ENCODE measurements at regions not wholly inside any gene's neighbourhood (a gene's known extent, or its start where the extent isn't known, plus 50 kb on each side); places are given as distances from the start of the nearest gene placed in this dataset.

DNA sequence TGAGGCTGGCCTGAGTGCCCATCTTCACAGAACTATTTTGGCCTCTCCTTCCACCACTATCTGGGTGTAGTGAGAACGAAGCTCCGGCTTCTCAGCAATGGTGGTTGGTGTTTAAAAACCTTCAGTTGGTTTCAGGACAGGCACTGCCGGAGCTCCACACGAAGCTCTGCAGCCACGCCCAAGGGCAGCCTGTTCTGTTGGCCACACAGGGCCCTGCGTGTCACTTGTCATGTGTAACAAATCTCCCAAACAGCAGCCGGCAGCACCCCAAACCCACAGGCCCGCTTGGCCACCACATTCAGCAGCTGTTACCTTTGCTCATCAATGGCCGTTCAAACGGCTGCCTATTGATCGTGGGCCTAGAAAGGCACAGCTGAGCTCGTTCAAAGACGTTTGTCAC, 97.5 kb downstream of the ERMARD start:
- Histone ChIP-seq H3K27me3 (ENCODE audit: control insufficient read depth, insufficient read depth, low read length) (no peaks in the 10 kb centered on the region; the same call in 1 of the 2 replicates), H3K9me3 (ENCODE audit: control insufficient read depth, insufficient read depth, low read depth, low read length) (0 out of 2 replicates have a peak, but pooled peaks cover 3% of the 10 kb centered on the region)

DNA sequence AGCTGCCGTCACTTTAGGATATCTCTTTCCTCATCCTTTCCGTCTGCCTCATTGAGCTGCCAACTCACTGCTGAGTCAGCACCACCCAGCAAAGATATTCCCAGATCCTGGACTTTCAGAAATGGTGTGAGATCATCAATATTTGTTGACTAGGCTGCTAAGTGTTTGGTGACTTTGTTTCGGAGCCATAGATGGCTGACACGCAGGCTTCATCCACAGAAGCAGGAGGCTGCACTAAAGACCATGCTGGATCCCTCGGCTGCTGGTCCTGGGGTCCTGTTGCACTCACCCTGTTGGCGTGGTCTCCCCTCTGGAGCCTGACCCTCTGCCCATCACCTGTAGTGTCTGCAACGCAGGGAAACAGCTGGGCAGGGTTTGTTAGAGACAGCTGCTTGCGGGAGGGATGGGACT, 96.5 kb downstream of the ERMARD start:
- Histone ChIP-seq H3K9ac (ENCODE audit: low read length) (no peak overlapping the region), H3K4me1 (ENCODE audit: control insufficient read depth, insufficient read depth, low read length) (peaks cover 11% of the 10 kb centered on the region), H3K27ac (ENCODE audit: low read depth, low read length) (no peak overlapping the region), H3K36me3 (ENCODE audit: control insufficient read depth, insufficient read depth, low read length) (no peaks in the 10 kb centered on the region), H3K27me3 (ENCODE audit: control insufficient read depth, insufficient read depth, low read length) (no peaks in the 10 kb centered on the region; the same call in 1 of the 2 replicates), H3K9me3 (ENCODE audit: control insufficient read depth, insufficient read depth, low read depth, low read length) (0 out of 2 replicates have a peak, but pooled peaks cover 2% of the 10 kb centered on the region), H3K4me3 (ENCODE audit: low read depth, low read length) (no peak overlapping the region)

More for the DNA sequence above, 97.5 kb downstream of the ERMARD start:
- H3K4me3 ChIP-seq (ENCODE audit: low read depth, low read length): no peak overlapping the region
- H3K9ac ChIP-seq (ENCODE audit: low read length): no peak overlapping the region
- H3K4me1 ChIP-seq (ENCODE audit: control insufficient read depth, insufficient read depth, low read length): peaks cover 11% of the 10 kb centered on the region
- no peaks in the 10 kb centered on the region for H3K36me3 ChIP-seq (ENCODE audit: control insufficient read depth, insufficient read depth, low read length)
- H3K27ac ChIP-seq (ENCODE audit: low read depth, low read length): no peak overlapping the region

DNA sequence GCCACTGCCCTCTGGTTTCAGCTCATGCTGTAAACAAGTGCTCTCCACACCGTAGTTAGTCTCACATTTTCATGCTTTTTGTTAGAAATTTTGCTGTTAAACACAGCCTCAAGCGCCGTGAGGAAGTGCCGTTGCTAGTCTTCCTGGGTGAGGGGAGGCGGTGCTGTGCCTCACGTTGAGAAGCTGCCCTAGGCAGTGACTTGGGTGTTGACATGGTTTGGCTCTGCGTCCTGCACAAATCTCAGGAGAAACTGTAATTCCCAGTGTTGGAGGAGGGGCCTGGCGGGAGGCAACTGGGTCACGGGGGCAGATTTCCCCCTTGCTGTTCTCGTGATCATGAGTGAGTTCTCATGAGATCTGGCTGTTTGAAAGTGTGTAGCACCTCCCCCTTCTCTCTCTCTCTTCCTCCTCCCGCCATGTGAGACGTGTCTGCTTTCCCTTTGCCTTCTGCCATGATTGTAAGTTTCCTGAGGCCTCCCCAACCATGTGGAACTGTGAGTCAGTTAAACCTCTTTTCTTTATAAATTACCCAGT, 95.8 kb downstream of the ERMARD start:
- Histone ChIP-seq H3K36me3 (ENCODE audit: control insufficient read depth, insufficient read depth, low read length) (no peaks in the 10 kb centered on the region), H3K4me1 (ENCODE audit: control insufficient read depth, insufficient read depth, low read length) (peaks cover 9% of the 10 kb centered on the region), H3K9me3 (ENCODE audit: control insufficient read depth, insufficient read depth, low read depth, low read length) (no peaks in the 10 kb centered on the region), H3K27ac (ENCODE audit: low read depth, low read length) (no peak overlapping the region), H3K9ac (ENCODE audit: low read length) (no peak overlapping the region), H3K4me3 (ENCODE audit: low read depth, low read length) (no peak overlapping the region), H3K27me3 (ENCODE audit: control insufficient read depth, insufficient read depth, low read length) (no peaks in the 10 kb centered on the region; the same call in 1 of the 2 replicates)

DNA sequence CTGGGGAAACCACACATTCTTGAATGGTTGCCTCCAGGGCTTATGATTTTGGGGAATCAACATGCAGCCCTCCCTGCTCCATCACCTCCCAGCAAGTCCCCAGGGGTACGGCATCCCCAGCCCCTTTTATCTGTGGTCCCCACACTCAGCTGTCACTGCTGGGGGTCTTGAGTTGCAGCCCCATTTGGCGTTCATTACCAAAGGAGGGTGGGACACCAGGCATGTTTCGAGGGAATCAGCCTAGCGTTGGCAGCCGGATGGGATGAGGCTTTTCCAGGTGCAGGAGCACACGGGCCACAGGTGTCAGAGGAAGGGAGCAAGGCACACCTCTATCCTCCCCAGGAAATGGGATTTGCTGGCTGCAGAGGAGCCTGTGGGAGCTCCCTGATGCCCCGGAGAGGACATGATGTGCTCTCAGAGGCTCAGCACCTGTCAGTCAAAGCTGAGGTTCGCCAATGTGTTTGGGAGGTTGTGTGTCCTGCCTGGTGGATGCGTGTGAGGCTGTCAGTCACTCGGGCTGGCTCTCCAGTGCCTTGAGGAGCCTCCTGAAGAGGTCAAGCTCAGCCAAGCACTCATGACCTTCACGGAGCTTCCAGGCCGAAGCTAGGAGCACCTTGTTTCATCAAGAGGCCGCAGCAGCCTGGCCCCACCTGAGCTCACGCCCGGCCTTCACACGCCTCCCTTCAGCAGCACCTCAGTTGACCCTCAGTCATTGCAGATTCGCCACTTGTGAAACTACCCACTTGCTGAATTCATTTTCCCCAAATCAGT, 95.0 kb downstream of the ERMARD start:
- H3K4me1 ChIP-seq (ENCODE audit: control insufficient read depth, insufficient read depth, low read length): peaks cover 2% of the 10 kb centered on the region; the same call in 1 of the 2 replicates
- no peak overlapping the region for H3K4me3 ChIP-seq (ENCODE audit: low read depth, low read length)
- H3K9ac ChIP-seq (ENCODE audit: low read length): no peak overlapping the region
- no peak overlapping the region for H3K27ac ChIP-seq (ENCODE audit: low read depth, low read length)
- no peaks in the 10 kb centered on the region for H3K9me3 ChIP-seq (ENCODE audit: control insufficient read depth, insufficient read depth, low read depth, low read length)
- H3K36me3 ChIP-seq (ENCODE audit: control insufficient read depth, insufficient read depth, low read length): no peaks in the 10 kb centered on the region
- H3K27me3 ChIP-seq (ENCODE audit: control insufficient read depth, insufficient read depth, low read length): no peaks in the 10 kb centered on the region; the same call in 1 of the 2 replicates

DNA sequence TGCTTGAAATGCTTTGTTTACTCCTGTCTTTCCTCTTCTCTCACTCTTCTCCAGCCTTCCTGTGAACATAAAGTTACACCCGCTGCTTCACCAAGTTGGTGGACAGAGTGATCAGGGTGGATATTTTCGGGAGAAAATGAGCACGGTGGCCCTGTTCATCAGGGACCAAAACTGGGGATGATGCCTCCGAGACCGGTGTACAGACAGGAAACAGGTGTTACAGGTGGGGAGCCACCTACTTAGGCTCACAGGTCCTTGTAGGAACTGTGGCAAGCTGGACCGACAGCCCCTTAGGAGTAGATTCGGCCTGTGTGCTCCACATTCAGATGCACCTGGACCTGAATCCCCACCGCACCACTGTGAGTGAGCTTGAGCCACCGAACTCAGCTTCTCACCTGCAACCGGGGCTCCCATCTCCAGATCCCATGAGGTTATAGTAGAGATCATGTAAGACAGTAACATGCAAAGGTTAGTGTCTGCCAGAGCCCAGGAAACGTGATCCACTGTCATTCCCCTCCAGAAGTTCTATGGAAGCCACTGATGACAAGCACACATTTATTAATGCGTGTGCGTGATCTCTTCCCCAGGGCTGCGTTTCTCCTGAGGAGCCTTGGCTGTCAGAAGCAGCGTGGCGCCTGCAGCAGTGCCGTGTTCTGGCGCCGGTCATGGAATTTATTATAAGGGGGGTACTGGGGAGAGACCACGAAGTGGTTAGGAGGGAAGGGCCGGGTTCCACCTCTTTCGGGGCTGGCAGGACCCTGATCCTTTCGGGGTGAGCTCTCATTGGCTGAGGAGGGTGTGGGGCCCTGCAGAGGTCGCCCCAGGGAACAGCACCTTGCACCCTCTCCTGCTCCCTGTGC, 94.2 kb downstream of the ERMARD start:
- H3K4me3 ChIP-seq (ENCODE audit: low read depth, low read length): no peak overlapping the region
- no peaks in the 10 kb centered on the region for H3K36me3 ChIP-seq (ENCODE audit: control insufficient read depth, insufficient read depth, low read length)
- H3K4me1 ChIP-seq (ENCODE audit: control insufficient read depth, insufficient read depth, low read length): no peaks in the 10 kb centered on the region
- no peaks in the 10 kb centered on the region for H3K9me3 ChIP-seq (ENCODE audit: control insufficient read depth, insufficient read depth, low read depth, low read length)
- H3K27ac ChIP-seq (ENCODE audit: low read depth, low read length): no peak overlapping the region
- no peaks in the 10 kb centered on the region; the same call in 1 of the 2 replicates for H3K27me3 ChIP-seq (ENCODE audit: control insufficient read depth, insufficient read depth, low read length)
- H3K9ac ChIP-seq (ENCODE audit: low read length): no peak overlapping the region

DNA sequence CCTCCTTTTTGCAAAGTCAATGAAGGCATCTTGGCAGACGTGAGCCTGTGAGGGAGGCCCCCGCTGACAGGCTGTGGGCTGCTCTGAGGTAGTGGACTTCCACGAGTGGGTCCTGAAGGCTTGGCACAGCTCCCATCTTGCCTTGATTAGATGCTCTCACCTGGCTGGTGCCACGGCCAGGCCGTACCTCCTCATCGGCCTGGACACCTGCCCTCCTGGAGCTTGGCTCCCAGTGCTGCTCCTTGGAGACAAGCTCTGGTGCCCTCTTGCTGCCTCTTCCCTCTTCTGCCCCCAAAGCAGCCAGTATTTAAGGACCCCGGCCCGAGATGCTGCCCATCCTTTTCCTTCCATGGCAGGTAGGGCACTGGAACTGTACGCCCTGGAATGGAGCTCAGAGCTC, 93.5 kb downstream of the ERMARD start:
- Histone ChIP-seq H3K27ac (ENCODE audit: low read depth, low read length) (no peak overlapping the region), H3K36me3 (ENCODE audit: control insufficient read depth, insufficient read depth, low read length) (no peaks in the 10 kb centered on the region), H3K4me3 (ENCODE audit: low read depth, low read length) (no peak overlapping the region), H3K9me3 (ENCODE audit: control insufficient read depth, insufficient read depth, low read depth, low read length) (no peaks in the 10 kb centered on the region), H3K27me3 (ENCODE audit: control insufficient read depth, insufficient read depth, low read length) (no peaks in the 10 kb centered on the region; the same call in 1 of the 2 replicates), H3K9ac (ENCODE audit: low read length) (no peak overlapping the region), H3K4me1 (ENCODE audit: control insufficient read depth, insufficient read depth, low read length) (no peaks in the 10 kb centered on the region)

DNA sequence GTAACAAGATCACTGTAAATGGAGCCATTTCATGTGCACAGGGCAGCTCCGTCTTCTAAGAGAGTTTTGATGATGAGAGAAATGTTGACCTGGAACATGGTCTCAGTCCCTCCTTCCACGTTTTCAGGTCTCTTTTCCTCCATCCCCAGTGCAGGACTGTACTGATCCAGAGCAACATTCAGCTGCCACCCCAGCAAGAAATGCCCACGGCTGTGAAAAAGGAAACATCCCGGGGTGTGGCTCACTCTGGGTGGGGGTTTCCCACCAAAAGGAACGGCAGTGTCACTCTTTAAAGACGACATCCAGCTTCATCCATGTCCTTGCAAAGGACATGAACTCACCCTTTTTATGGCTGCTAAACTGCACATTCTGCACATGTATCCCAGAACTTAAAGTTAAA, 92.6 kb downstream of the ERMARD start:
- H3K9ac ChIP-seq (ENCODE audit: low read length): no peak overlapping the region
- H3K27ac ChIP-seq (ENCODE audit: low read depth, low read length): no peak overlapping the region
- no peaks in the 10 kb centered on the region for H3K36me3 ChIP-seq (ENCODE audit: control insufficient read depth, insufficient read depth, low read length)
- no peaks in the 10 kb centered on the region for H3K4me1 ChIP-seq (ENCODE audit: control insufficient read depth, insufficient read depth, low read length)
- H3K9me3 ChIP-seq (ENCODE audit: control insufficient read depth, insufficient read depth, low read depth, low read length): no peaks in the 10 kb centered on the region
- no peaks in the 10 kb centered on the region; the same call in 1 of the 2 replicates for H3K27me3 ChIP-seq (ENCODE audit: control insufficient read depth, insufficient read depth, low read length)
- no peak overlapping the region for H3K4me3 ChIP-seq (ENCODE audit: low read depth, low read length)

DNA sequence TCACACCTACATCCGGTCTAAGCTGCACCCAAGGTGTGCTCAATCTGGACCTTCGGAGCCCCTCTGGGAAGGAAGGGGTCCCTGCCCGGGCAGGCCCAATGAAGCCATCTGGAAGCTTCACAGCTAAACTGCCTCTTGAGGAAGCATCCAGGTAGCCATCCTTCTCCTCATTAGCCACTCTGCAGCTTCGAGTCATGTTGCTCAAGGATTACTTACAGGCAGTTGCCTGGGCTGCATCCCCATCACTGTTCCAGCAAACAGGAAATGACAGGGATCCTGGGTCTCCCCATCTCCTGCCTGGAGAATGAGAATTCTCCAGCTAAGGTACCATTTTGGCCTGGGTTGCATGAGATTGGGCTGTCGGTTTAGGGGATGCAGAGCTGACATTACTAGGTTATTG, 91.7 kb downstream of the ERMARD start:
- no peak overlapping the region for H3K9ac ChIP-seq (ENCODE audit: low read length)
- no peak overlapping the region for H3K4me3 ChIP-seq (ENCODE audit: low read depth, low read length)
- H3K36me3 ChIP-seq (ENCODE audit: control insufficient read depth, insufficient read depth, low read length): no peaks in the 10 kb centered on the region
- no peaks in the 10 kb centered on the region for H3K9me3 ChIP-seq (ENCODE audit: control insufficient read depth, insufficient read depth, low read depth, low read length)
- H3K27ac ChIP-seq (ENCODE audit: low read depth, low read length): no peak overlapping the region
- no peaks in the 10 kb centered on the region for H3K4me1 ChIP-seq (ENCODE audit: control insufficient read depth, insufficient read depth, low read length)
- no peaks in the 10 kb centered on the region; the same call in 1 of the 2 replicates for H3K27me3 ChIP-seq (ENCODE audit: control insufficient read depth, insufficient read depth, low read length)

DNA sequence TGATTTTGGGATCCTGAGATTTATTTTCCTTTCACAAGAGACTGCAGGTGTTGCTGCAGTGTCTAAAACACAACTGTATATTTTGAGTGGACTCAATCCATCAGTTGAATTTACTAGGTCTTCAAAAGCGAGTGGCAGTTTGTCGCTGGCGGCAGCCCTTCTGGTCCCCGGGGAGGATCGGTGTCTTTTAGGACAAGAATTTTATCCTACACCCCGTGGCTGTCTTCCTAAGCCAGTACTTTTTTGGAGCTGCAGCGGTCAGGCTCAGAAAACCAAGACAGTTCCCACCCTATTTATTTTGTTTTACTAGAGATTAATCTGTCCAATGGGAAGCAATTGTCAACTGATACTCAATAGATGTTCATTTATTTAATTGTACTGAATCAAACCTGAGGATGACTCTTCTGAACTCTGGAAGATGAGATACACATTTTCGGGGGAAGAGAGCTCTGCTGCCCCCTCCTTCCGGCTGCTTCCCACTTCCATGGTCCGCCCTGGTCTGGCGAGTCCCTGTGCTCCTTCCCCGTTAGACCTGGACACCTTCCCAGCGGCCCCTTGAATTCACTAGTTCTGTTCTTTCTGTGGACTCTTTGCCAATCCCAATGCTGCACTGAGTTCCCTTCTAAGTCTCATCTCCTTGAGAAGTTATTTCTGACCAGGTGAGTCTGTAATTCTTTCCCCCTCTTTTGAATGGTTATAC, 90.6 kb downstream of the ERMARD start:
- H3K4me3 ChIP-seq (ENCODE audit: low read depth, low read length): no peak overlapping the region
- H3K4me1 ChIP-seq (ENCODE audit: control insufficient read depth, insufficient read depth, low read length): no peaks in the 10 kb centered on the region
- H3K36me3 ChIP-seq (ENCODE audit: control insufficient read depth, insufficient read depth, low read length): no peaks in the 10 kb centered on the region
- no peaks in the 10 kb centered on the region for H3K9me3 ChIP-seq (ENCODE audit: control insufficient read depth, insufficient read depth, low read depth, low read length)
- no peak overlapping the region for H3K27ac ChIP-seq (ENCODE audit: low read depth, low read length)
- no peaks in the 10 kb centered on the region; the same call in 1 of the 2 replicates for H3K27me3 ChIP-seq (ENCODE audit: control insufficient read depth, insufficient read depth, low read length)
- H3K9ac ChIP-seq (ENCODE audit: low read length): no peak overlapping the region

DNA sequence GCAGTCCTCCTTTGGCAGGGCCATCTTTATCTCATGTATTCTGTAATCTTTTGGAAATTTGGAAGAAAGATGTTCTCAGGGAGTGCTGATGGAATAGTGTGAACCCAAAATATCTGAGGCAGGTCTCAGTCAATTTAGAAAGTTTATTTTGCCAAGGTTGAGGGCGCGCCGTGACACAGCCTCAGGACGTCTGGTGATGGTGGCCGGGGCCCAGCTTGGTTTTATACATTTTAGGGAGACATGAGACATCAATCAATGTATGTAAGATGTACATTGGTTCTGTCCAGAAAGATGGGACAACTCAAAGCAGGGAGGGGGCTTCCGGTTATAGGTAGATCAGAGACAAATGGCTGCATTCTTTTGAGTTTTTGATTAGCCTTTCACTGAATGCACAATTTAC, 89.8 kb downstream of the ERMARD start:
- H3K27me3 ChIP-seq (ENCODE audit: control insufficient read depth, insufficient read depth, low read length): no peaks in the 10 kb centered on the region; the same call in 1 of the 2 replicates

More for the DNA sequence above, 89.8 kb downstream of the ERMARD start:
- Histone ChIP-seq H3K9ac (ENCODE audit: low read length) (no peak overlapping the region), H3K4me1 (ENCODE audit: control insufficient read depth, insufficient read depth, low read length) (no peaks in the 10 kb centered on the region), H3K9me3 (ENCODE audit: control insufficient read depth, insufficient read depth, low read depth, low read length) (no peaks in the 10 kb centered on the region), H3K36me3 (ENCODE audit: control insufficient read depth, insufficient read depth, low read length) (no peaks in the 10 kb centered on the region), H3K4me3 (ENCODE audit: low read depth, low read length) (no peak overlapping the region), H3K27ac (ENCODE audit: low read depth, low read length) (no peak overlapping the region)
